GM23338 (cell line): ENCODE measurements at regions not wholly inside any gene's neighbourhood (a gene's known extent, or its start where the extent isn't known, plus 50 kb on each side); places are given as distances from the start of the nearest gene placed in this dataset.

Experiments
- CREB1 ChIP-seq: fragments of 250-450 bp; sonication (Bioruptor Pico); IDR thresholded peaks from 2 replicates; pipeline ENCODE4 v1.5.0; 2020; ENCODE audit warnings: low read depth, mild to moderate bottlenecking, moderate library complexity
- EZH2 ChIP-seq: fragments of 200-600 bp; sonication (generic); IDR thresholded peaks from one replicate; pipeline ENCODE4 v1.8.0; 2017; ENCODE audit warnings: antibody characterized with exemption, mild to moderate bottlenecking, low read depth; ENCODE audit not compliant: unreplicated experiment
- EZH2phosphoT487 ChIP-seq: fragments of 200-600 bp; sonication (generic); IDR thresholded peaks from one replicate; pipeline ENCODE4 v1.8.1; 2018; ENCODE audit warnings: antibody characterized with exemption; ENCODE audit not compliant: unreplicated experiment
- JUNB ChIP-seq: IDR thresholded peaks from one replicate; pipeline ENCODE4 v1.6.1; 2016; ENCODE audit warnings: antibody characterized with exemption; ENCODE audit not compliant: unreplicated experiment
- POLR2AphosphoS5 ChIP-seq: IDR thresholded peaks from 2 replicates; pipeline ENCODE4 v1.6.1; 2016; ENCODE audit warnings: antibody characterized with exemption, low read depth
- ZNF114 ChIP-seq: fragments of 250-450 bp; sonication (Bioruptor Pico); IDR thresholded peaks from 2 replicates; pipeline ENCODE4 v1.5.0; 2020; ENCODE audit warnings: mild to moderate bottlenecking, moderate library complexity
- ZNF331 ChIP-seq: fragments of 250-450 bp; sonication (Bioruptor Pico); IDR thresholded peaks from 2 replicates; pipeline ENCODE4 v1.5.0; 2020; ENCODE audit warnings: low read depth, mild to moderate bottlenecking, moderate library complexity
- TF ChIP-seq, protein P1 (sequence below), 2 experiments: fragments of 200-600 bp in 1 of 2; sonication (generic) in 1 of 2; conservative IDR thresholded peaks; 2 replicates each; pipeline versions ENCODE4 v1.5.1 to v1.6.1; 2016 to 2017; ENCODE audit warnings: antibody characterized with exemption in 2 of 2, low read depth in 2 of 2, mild to moderate bottlenecking in 2 of 2, moderate library complexity in 1 of 2
- TF ChIP-seq, protein P2 (sequence below): IDR thresholded peaks from one replicate; pipeline ENCODE4 v1.6.1; 2018; ENCODE audit warnings: antibody characterized with exemption; ENCODE audit not compliant: unreplicated experiment
- TF ChIP-seq, protein P3 (sequence below): IDR thresholded peaks from 2 replicates; pipeline ENCODE4 v1.6.1; 2016; ENCODE audit warnings: antibody characterized with exemption
- TF ChIP-seq, protein P4 (sequence below): fragments of 250-450 bp; sonication (Bioruptor Pico); IDR thresholded peaks from 2 replicates; pipeline ENCODE4 v1.5.0; 2020; ENCODE audit warnings: mild to moderate bottlenecking, moderate library complexity

DNA sequence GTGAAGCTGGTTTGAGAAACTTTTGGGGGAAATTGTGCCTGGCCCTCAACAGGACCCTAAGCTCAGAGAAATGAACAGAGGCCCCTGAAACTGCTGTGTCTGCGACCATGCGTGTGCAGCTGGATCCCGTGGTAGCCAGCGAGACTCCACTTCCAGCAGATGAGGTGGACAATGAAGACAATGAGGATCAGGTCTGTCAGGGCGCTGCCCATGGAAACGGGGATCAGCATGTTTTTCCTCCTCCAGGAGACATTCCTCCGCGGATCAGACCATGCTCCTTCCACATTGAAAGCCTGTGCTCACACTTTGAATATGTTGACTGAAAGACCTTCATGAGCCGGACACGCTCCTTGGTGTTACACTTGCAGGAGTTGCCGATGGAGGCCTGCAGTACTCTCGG lies 1439.8 kb upstream of the ALCAM start:
- TF ChIP-seq, protein P1, sequence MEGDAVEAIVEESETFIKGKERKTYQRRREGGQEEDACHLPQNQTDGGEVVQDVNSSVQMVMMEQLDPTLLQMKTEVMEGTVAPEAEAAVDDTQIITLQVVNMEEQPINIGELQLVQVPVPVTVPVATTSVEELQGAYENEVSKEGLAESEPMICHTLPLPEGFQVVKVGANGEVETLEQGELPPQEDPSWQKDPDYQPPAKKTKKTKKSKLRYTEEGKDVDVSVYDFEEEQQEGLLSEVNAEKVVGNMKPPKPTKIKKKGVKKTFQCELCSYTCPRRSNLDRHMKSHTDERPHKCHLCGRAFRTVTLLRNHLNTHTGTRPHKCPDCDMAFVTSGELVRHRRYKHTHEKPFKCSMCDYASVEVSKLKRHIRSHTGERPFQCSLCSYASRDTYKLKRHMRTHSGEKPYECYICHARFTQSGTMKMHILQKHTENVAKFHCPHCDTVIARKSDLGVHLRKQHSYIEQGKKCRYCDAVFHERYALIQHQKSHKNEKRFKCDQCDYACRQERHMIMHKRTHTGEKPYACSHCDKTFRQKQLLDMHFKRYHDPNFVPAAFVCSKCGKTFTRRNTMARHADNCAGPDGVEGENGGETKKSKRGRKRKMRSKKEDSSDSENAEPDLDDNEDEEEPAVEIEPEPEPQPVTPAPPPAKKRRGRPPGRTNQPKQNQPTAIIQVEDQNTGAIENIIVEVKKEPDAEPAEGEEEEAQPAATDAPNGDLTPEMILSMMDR (conservative IDR thresholded peaks at IDR 0.05; ENCODE audit: low read depth in 2 of 2): no peak
- TF ChIP-seq EZH2phosphoT487 (no peak), CREB1 (CRISPR knock-in tag) (no peak), POLR2AphosphoS5 (no peak), EZH2 (no peak), JUNB (no peak), ZNF331 (CRISPR knock-in tag) (no peak), ZNF114 (CRISPR knock-in tag) (no peak)
- TF ChIP-seq, protein P2, sequence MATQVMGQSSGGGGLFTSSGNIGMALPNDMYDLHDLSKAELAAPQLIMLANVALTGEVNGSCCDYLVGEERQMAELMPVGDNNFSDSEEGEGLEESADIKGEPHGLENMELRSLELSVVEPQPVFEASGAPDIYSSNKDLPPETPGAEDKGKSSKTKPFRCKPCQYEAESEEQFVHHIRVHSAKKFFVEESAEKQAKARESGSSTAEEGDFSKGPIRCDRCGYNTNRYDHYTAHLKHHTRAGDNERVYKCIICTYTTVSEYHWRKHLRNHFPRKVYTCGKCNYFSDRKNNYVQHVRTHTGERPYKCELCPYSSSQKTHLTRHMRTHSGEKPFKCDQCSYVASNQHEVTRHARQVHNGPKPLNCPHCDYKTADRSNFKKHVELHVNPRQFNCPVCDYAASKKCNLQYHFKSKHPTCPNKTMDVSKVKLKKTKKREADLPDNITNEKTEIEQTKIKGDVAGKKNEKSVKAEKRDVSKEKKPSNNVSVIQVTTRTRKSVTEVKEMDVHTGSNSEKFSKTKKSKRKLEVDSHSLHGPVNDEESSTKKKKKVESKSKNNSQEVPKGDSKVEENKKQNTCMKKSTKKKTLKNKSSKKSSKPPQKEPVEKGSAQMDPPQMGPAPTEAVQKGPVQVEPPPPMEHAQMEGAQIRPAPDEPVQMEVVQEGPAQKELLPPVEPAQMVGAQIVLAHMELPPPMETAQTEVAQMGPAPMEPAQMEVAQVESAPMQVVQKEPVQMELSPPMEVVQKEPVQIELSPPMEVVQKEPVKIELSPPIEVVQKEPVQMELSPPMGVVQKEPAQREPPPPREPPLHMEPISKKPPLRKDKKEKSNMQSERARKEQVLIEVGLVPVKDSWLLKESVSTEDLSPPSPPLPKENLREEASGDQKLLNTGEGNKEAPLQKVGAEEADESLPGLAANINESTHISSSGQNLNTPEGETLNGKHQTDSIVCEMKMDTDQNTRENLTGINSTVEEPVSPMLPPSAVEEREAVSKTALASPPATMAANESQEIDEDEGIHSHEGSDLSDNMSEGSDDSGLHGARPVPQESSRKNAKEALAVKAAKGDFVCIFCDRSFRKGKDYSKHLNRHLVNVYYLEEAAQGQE: no peak
- TF ChIP-seq, protein P3, sequence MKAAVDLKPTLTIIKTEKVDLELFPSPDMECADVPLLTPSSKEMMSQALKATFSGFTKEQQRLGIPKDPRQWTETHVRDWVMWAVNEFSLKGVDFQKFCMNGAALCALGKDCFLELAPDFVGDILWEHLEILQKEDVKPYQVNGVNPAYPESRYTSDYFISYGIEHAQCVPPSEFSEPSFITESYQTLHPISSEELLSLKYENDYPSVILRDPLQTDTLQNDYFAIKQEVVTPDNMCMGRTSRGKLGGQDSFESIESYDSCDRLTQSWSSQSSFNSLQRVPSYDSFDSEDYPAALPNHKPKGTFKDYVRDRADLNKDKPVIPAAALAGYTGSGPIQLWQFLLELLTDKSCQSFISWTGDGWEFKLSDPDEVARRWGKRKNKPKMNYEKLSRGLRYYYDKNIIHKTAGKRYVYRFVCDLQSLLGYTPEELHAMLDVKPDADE: no peak
- TF ChIP-seq, protein P4, sequence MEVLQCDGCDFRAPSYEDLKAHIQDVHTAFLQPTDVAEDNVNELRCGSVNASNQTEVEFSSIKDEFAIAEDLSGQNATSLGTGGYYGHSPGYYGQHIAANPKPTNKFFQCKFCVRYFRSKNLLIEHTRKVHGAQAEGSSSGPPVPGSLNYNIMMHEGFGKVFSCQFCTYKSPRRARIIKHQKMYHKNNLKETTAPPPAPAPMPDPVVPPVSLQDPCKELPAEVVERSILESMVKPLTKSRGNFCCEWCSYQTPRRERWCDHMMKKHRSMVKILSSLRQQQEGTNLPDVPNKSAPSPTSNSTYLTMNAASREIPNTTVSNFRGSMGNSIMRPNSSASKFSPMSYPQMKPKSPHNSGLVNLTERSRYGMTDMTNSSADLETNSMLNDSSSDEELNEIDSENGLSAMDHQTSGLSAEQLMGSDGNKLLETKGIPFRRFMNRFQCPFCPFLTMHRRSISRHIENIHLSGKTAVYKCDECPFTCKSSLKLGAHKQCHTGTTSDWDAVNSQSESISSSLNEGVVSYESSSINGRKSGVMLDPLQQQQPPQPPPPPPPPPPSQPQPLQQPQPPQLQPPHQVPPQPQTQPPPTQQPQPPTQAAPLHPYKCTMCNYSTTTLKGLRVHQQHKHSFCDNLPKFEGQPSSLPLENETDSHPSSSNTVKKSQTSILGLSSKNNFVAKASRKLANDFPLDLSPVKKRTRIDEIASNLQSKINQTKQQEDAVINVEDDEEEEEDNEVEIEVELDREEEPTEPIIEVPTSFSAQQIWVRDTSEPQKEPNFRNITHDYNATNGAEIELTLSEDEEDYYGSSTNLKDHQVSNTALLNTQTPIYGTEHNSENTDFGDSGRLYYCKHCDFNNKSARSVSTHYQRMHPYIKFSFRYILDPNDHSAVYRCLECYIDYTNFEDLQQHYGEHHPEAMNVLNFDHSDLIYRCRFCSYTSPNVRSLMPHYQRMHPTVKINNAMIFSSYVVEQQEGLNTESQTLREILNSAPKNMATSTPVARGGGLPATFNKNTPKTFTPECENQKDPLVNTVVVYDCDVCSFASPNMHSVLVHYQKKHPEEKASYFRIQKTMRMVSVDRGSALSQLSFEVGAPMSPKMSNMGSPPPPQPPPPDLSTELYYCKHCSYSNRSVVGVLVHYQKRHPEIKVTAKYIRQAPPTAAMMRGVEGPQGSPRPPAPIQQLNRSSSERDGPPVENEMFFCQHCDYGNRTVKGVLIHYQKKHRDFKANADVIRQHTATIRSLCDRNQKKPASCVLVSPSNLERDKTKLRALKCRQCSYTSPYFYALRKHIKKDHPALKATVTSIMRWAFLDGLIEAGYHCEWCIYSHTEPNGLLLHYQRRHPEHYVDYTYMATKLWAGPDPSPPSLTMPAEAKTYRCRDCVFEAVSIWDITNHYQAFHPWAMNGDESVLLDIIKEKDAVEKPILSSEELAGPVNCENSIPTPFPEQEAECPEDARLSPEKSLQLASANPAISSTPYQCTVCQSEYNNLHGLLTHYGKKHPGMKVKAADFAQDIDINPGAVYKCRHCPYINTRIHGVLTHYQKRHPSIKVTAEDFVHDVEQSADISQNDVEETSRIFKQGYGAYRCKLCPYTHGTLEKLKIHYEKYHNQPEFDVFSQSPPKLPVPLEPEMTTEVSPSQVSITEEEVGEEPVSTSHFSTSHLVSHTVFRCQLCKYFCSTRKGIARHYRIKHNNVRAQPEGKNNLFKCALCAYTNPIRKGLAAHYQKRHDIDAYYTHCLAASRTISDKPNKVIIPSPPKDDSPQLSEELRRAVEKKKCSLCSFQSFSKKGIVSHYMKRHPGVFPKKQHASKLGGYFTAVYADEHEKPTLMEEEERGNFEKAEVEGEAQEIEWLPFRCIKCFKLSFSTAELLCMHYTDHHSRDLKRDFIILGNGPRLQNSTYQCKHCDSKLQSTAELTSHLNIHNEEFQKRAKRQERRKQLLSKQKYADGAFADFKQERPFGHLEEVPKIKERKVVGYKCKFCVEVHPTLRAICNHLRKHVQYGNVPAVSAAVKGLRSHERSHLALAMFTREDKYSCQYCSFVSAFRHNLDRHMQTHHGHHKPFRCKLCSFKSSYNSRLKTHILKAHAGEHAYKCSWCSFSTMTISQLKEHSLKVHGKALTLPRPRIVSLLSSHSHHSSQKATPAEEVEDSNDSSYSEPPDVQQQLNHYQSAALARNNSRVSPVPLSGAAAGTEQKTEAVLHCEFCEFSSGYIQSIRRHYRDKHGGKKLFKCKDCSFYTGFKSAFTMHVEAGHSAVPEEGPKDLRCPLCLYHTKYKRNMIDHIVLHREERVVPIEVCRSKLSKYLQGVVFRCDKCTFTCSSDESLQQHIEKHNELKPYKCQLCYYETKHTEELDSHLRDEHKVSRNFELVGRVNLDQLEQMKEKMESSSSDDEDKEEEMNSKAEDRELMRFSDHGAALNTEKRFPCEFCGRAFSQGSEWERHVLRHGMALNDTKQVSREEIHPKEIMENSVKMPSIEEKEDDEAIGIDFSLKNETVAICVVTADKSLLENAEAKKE (CRISPR knock-in tag): no peak
